C4-2B (cell line): ENCODE measurements at regions not wholly inside any gene's neighbourhood (a gene's known extent, or its start where the extent isn't known, plus 50 kb on each side); places are given as distances from the start of the nearest gene placed in this dataset.

Source experiments
- ZFX ChIP-seq: fragments of 450-650 bp; IDR thresholded peaks from 2 replicates; pipeline ENCODE4 v1.6.1; 2017
- TF ChIP-seq, protein P1 (sequence below): fragments of 450-650 bp; conservative IDR thresholded peaks from 2 replicates; pipeline ENCODE4 v1.5.1; 2017; ENCODE audit warnings: mild to moderate bottlenecking

DNA sequence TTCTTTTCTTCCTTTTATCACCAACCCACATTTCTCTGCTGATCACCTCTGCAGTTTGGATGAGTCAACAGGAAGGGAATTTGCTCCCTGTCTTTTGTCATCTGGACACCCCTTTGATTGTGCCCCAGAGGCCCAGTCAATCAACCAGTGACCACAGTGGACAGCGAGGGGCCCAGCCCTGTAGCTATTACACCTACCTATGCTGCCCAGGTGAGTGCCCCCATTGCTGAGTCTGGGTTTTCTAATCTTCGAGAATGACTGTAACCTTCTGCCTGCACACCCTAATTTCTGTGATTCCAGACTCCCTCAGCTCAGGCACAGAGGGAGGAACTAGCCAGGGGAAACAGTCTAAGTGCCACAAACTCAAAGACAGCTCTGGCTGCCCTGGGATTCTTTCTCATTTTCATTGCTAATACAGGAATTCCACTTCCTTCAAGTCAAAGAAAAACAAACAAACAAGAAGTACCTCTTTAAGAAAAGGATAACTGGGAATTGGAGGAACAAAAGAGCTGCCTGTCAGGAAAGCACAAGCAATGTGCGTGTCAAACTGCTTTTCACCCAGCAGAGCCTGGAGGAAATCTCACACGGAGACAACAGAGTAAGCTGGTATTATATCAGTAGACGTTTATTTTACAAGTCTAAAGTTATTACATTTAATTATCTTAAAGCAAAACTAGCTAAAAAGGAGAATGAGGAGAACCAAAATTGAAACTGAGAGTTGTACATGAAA lies 311.1 kb downstream of the AJAP1 start:
- TF ChIP-seq, protein P1, sequence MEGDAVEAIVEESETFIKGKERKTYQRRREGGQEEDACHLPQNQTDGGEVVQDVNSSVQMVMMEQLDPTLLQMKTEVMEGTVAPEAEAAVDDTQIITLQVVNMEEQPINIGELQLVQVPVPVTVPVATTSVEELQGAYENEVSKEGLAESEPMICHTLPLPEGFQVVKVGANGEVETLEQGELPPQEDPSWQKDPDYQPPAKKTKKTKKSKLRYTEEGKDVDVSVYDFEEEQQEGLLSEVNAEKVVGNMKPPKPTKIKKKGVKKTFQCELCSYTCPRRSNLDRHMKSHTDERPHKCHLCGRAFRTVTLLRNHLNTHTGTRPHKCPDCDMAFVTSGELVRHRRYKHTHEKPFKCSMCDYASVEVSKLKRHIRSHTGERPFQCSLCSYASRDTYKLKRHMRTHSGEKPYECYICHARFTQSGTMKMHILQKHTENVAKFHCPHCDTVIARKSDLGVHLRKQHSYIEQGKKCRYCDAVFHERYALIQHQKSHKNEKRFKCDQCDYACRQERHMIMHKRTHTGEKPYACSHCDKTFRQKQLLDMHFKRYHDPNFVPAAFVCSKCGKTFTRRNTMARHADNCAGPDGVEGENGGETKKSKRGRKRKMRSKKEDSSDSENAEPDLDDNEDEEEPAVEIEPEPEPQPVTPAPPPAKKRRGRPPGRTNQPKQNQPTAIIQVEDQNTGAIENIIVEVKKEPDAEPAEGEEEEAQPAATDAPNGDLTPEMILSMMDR: no peak
- no peak for TF ChIP-seq ZFX
